NCI-H226 (cell line): ENCODE measurements at regions not wholly inside any gene's neighbourhood (a gene's known extent, or its start where the extent isn't known, plus 50 kb on each side); places are given as distances from the start of the nearest gene placed in this dataset.
"Not testable (repeated sequence)": the region's sequence is repeated elsewhere in the genome, so short reads cannot be mapped to it uniquely, and the experiment has no call there.

Experiments
- DNase-seq: peaks from one replicate; pipeline ENCODE4 v3.0.0-alpha.2; 2015

- DNase-seq: no peak
Observed at GRCh38 chr6:81326881-81327561, 425.5 kb downstream of the TENT5A start.

GRCh38 chr6:81309811-81310210 is 442.7 kb downstream of the TENT5A start:
- no peak for DNase-seq

- DNase-seq: no peak
Observed at GRCh38 chr6:81308577-81309279, 443.8 kb downstream of the TENT5A start.

- DNase-seq: no peak
Observed at GRCh38 chr6:81307651-81308214, 444.7 kb downstream of the TENT5A start.

GRCh38 chr6:81304466-81304865 is 448.0 kb downstream of the TENT5A start:
- no peak for DNase-seq

- no peak for DNase-seq
Observed at GRCh38 chr6:81300961-81301360, 451.5 kb downstream of the TENT5A start.

GRCh38 chr6:81298751-81299150 is 453.7 kb downstream of the TENT5A start:
- DNase-seq: no peak

GRCh38 chr6:81295310-81295709 is 457.2 kb downstream of the TENT5A start:
- no peak for DNase-seq

- peak; percentile 3 for DNase-seq
Observed at GRCh38 chr6:81293896-81294295, 458.6 kb downstream of the TENT5A start.

- DNase-seq: no peak
Observed at GRCh38 chr6:81289229-81289628, 463.3 kb downstream of the TENT5A start.

GRCh38 chr6:81265106-81265505 is 487.4 kb downstream of the TENT5A start:
- peak; percentile 64 for DNase-seq

GRCh38 chr6:81263531-81264168 is 488.8 kb downstream of the TENT5A start:
- no peak for DNase-seq

- no peak for DNase-seq
Observed at GRCh38 chr6:81262656-81263055, 489.8 kb downstream of the TENT5A start.

- not testable (repeated sequence) for DNase-seq
Observed at GRCh38 chr6:81256223-81256622, 496.3 kb downstream of the TENT5A start.

- peak; percentile 8 for DNase-seq
Observed at GRCh38 chr6:81253821-81254220, 498.7 kb downstream of the TENT5A start.

GRCh38 chr6:81252231-81252630 is 500.2 kb downstream of the TENT5A start:
- no peak for DNase-seq

GRCh38 chr6:81246200-81246599 is 506.3 kb downstream of the TENT5A start:
- no peak for DNase-seq

- no peak for DNase-seq
Observed at GRCh38 chr6:81242624-81243023, 509.9 kb downstream of the TENT5A start.

- DNase-seq: peak; percentile 12
Observed at GRCh38 chr6:81241126-81242041, 511.1 kb downstream of the TENT5A start.

GRCh38 chr6:81238390-81238789 is 514.1 kb downstream of the TENT5A start:
- no peak for DNase-seq

GRCh38 chr6:81237226-81237625 is 515.3 kb downstream of the TENT5A start:
- no peak for DNase-seq

GRCh38 chr6:81235512-81235911 is 517.0 kb downstream of the TENT5A start:
- no peak for DNase-seq

- DNase-seq: no peak
Observed at GRCh38 chr6:81233990-81234389, 518.5 kb downstream of the TENT5A start.
